Neural progenitor cell (in vitro differentiated cells): ENCODE measurements at regions not wholly inside any gene's neighbourhood (a gene's known extent, or its start where the extent isn't known, plus 50 kb on each side); places are given as distances from the start of the nearest gene placed in this dataset.

Experiments
- EZH2 ChIP-seq: fragments of 200-600 bp; sonication (generic); IDR thresholded peaks from 2 replicates; pipeline ENCODE4 v1.6.1; 2017; ENCODE audit warnings: antibody characterized with exemption, mild to moderate bottlenecking, moderate library complexity
- TF ChIP-seq, protein P1 (sequence below): fragments of 200-600 bp; sonication (generic); IDR thresholded peaks from 2 replicates; pipeline ENCODE4 v1.5.1; 2017; ENCODE audit warnings: antibody characterized with exemption, mild to moderate bottlenecking

DNA sequence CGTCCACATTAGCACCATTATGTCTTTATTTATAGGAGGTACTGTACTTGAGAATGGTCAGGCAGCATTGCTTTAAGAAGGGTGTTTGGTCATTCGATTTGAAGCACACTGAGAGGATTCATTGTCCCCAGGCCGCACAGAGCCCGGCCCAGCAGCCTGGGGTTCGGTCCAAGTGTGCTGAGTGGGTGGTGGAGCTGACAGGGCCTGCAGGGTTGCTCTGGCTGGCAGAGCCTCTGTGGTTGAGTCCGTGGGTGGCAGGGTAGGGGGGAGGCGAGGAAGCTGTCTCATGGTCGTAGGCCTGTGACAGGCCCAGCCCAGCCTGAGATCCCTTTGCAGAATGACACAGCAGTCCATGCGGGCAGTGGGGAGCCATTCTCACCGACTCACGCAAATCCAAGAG, 227.7 kb upstream of the TOPAZ1 start:
- TF ChIP-seq, protein P1, sequence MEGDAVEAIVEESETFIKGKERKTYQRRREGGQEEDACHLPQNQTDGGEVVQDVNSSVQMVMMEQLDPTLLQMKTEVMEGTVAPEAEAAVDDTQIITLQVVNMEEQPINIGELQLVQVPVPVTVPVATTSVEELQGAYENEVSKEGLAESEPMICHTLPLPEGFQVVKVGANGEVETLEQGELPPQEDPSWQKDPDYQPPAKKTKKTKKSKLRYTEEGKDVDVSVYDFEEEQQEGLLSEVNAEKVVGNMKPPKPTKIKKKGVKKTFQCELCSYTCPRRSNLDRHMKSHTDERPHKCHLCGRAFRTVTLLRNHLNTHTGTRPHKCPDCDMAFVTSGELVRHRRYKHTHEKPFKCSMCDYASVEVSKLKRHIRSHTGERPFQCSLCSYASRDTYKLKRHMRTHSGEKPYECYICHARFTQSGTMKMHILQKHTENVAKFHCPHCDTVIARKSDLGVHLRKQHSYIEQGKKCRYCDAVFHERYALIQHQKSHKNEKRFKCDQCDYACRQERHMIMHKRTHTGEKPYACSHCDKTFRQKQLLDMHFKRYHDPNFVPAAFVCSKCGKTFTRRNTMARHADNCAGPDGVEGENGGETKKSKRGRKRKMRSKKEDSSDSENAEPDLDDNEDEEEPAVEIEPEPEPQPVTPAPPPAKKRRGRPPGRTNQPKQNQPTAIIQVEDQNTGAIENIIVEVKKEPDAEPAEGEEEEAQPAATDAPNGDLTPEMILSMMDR: no peak
- TF ChIP-seq EZH2: no peak
